ENCODE measurements at regions not wholly inside any gene's neighbourhood (a gene's known extent, or its start where the extent isn't known, plus 50 kb on each side); places are given as distances from the start of the nearest gene placed in this dataset.

DNA sequence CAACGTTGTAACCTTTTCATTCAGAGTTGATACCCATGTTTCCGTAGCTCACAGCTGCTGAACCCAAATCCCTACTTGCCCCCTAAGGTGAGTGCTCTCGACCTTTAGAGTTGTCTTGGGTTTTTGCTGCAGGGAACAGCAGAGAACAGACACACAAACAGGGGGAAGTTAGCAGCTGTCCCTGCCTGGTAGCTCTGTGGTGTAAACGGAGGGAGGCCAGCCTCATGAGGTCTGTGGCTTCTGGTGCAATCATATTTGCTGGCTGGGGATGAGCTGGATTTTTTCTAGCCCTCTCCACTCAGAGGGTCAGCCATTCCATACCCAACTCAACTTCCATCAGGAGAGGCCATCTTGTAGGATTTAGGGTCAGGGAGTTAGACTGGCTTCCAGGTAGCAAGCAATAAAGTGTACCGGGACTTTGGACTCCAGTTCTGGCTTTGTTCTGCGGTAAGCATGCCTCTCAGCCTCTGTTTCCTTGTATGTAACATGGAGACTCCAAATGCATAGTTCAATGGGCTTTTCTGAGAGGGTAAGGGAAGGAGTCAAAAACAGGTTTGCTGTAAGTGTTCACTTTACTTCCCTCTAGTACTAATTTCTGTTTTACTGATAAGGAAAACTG, 218.9 kb downstream of the MID1IP1 start:
- Histone ChIP-seq H3K9me1 (ENCODE audit: insufficient read depth, low read length) (no peaks in the 10 kb centered on the region), H3K56ac (ENCODE audit: extremely low read depth, insufficient read depth, low read length) (no peak overlapping the region), H2BK15ac (ENCODE audit: low read depth, low read length) (no peak overlapping the region), H3K9me3 (ENCODE audit: control insufficient read depth, insufficient read depth, low read length) (no peaks in the 10 kb centered on the region), H3K4me1 (ENCODE audit: control insufficient read depth, insufficient read depth, low read length) (no peaks in the 10 kb centered on the region), H3K36me3 (ENCODE audit: control insufficient read depth, insufficient read depth, low read length) (no peaks in the 10 kb centered on the region), H2AK9ac (replicated peaks; ENCODE audit: low read depth, low read length, poor library complexity) (no peak overlapping the region), H3K27me3 (ENCODE audit: control insufficient read depth, insufficient read depth, low read length) (peaks cover 20% of the 10 kb centered on the region), H2AK5ac (ENCODE audit: low read depth, low read length) (no peak overlapping the region), H3K14ac (replicated peaks; ENCODE audit: low read depth, low read length) (no peak overlapping the region), H2BK20ac (ENCODE audit: low read depth, low read length) (no peak overlapping the region), H3K4me3 (ENCODE audit: insufficient read depth, low read depth, low read length) (no peak overlapping the region), H3K9ac (ENCODE audit: low read depth, low read length) (no peak overlapping the region), H4K20me1 (ENCODE audit: insufficient read depth, low read length) (no peaks in the 10 kb centered on the region), H3K4me2 (ENCODE audit: low read depth, low read length) (no peak overlapping the region), H3K27ac (ENCODE audit: insufficient read depth, low read length) (no peak overlapping the region), H3K4ac (ENCODE audit: low read depth, low read length) (no peak overlapping the region), H3K79me1 (ENCODE audit: low read depth in 1 of 2, low read length in 2 of 2) (no peaks in the 10 kb centered on the region), H2AFZ (replicated peaks; ENCODE audit: low read length, poor library complexity) (no peak overlapping the region), H2BK5ac (ENCODE audit: low read depth, low read length, poor library complexity, severe bottlenecking) (no peak overlapping the region), H3K18ac (ENCODE audit: low read depth, low read length) (no peak overlapping the region), H3K23ac (ENCODE audit: low read depth, low read length) (no peak overlapping the region), H4K8ac (ENCODE audit: low read depth in 2 of 2, low read length in 2 of 2) (no peak overlapping the region), H4K91ac (ENCODE audit: insufficient read depth, low read depth, low read length) (no peak overlapping the region), H2BK120ac (ENCODE audit: low read depth, low read length) (no peak overlapping the region), H4K5ac (ENCODE audit: low read depth, low read length) (no peak overlapping the region)
- BruUV-seq (replicated peaks) = no TSS peak
- POLR2A ChIA-PET (ENCODE audit: unreplicated experiment) = no interaction called here
- no peak for DNase-seq
- no peak for ATAC-seq (ENCODE audit: low read depth)
- 67% methylated on average over 3 of the region's 6 CpGs; no CpG with 5 or more reads in 1 of the 2 experiments for WGBS, 2 experiments (ENCODE audit: extremely low coverage in 2 of 2, insufficient read length in 1 of 2)
- TF ChIP-seq MXI1 (IDR thresholded peaks at IDR 0.05; ENCODE audit: borderline replicate concordance, low read depth, low read length) (no peak), CEBPB (IDR thresholded peaks at IDR 0.05; ENCODE audit: low read depth, low read length) (no peak), NFE2L2 (IDR thresholded peaks at IDR 0.05; ENCODE audit: low read depth, low read length) (no peak), BHLHE40 (IDR thresholded peaks at IDR 0.05; ENCODE audit: low read depth, low read length) (no peak), MAZ (IDR thresholded peaks at IDR 0.05; ENCODE audit: borderline replicate concordance, low read depth, low read length) (no peak), FOS (IDR thresholded peaks at IDR 0.05; ENCODE audit: low read depth, low read length) (no peak), MAFK (IDR thresholded peaks at IDR 0.05; ENCODE audit: low read depth, low read length) (no peak), SMC3 (IDR thresholded peaks at IDR 0.05; ENCODE audit: low read depth, low read length) (no peak), RFX5 (IDR thresholded peaks at IDR 0.05; ENCODE audit: low read depth, low read length) (no peak), RCOR1 (IDR thresholded peaks at IDR 0.05; ENCODE audit: insufficient replicate concordance, low read length) (no peak), CHD1 (IDR thresholded peaks at IDR 0.05; ENCODE audit: low read depth, low read length) (no peak), POLR2A (IDR thresholded peaks at IDR 0.05; ENCODE audit: low read depth, low read length) (no peak), RAD21 (IDR thresholded peaks at IDR 0.05; ENCODE audit: low read length) (no peak)
- TF ChIP-seq, protein P1, sequence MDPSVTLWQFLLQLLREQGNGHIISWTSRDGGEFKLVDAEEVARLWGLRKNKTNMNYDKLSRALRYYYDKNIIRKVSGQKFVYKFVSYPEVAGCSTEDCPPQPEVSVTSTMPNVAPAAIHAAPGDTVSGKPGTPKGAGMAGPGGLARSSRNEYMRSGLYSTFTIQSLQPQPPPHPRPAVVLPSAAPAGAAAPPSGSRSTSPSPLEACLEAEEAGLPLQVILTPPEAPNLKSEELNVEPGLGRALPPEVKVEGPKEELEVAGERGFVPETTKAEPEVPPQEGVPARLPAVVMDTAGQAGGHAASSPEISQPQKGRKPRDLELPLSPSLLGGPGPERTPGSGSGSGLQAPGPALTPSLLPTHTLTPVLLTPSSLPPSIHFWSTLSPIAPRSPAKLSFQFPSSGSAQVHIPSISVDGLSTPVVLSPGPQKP (IDR thresholded peaks at IDR 0.05; ENCODE audit: borderline replicate concordance, low read depth, low read length) = no peak
- TF ChIP-seq, protein P2, sequence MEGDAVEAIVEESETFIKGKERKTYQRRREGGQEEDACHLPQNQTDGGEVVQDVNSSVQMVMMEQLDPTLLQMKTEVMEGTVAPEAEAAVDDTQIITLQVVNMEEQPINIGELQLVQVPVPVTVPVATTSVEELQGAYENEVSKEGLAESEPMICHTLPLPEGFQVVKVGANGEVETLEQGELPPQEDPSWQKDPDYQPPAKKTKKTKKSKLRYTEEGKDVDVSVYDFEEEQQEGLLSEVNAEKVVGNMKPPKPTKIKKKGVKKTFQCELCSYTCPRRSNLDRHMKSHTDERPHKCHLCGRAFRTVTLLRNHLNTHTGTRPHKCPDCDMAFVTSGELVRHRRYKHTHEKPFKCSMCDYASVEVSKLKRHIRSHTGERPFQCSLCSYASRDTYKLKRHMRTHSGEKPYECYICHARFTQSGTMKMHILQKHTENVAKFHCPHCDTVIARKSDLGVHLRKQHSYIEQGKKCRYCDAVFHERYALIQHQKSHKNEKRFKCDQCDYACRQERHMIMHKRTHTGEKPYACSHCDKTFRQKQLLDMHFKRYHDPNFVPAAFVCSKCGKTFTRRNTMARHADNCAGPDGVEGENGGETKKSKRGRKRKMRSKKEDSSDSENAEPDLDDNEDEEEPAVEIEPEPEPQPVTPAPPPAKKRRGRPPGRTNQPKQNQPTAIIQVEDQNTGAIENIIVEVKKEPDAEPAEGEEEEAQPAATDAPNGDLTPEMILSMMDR (conservative IDR thresholded peaks at IDR 0.05; ENCODE audit: low read depth, low read length) = no peak
- TF ChIP-seq, protein P3, sequence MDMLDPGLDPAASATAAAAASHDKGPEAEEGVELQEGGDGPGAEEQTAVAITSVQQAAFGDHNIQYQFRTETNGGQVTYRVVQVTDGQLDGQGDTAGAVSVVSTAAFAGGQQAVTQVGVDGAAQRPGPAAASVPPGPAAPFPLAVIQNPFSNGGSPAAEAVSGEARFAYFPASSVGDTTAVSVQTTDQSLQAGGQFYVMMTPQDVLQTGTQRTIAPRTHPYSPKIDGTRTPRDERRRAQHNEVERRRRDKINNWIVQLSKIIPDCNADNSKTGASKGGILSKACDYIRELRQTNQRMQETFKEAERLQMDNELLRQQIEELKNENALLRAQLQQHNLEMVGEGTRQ (IDR thresholded peaks at IDR 0.05; ENCODE audit: low read depth, low read length) = no peak
- intact Hi-C loops (cut with micrococcal nuclease) (no loop called here), in situ Hi-C loops (cut with MboI; ENCODE audit: low sequenced_read_pairs) (no loop called here), dilution Hi-C loops (cut with HindIII; ENCODE audit: low sequenced_read_pairs, unreplicated experiment) (no loop called here)
- CTCF ChIA-PET = no interaction called here

Measured in IMR-90 (cell line).